Smooth muscle cell (in vitro differentiated cells): ENCODE measurements at regions not wholly inside any gene's neighbourhood (a gene's known extent, or its start where the extent isn't known, plus 50 kb on each side); places are given as distances from the start of the nearest gene placed in this dataset.

ENCODE experiments used
- DNase-seq: peaks from one replicate; lab custom pipeline; 2025; ENCODE audit not compliant: unreplicated experiment; lab: John Stamatoyannopoulos, UW
- H2AFZ ChIP-seq: fragments of 200-600 bp; sonication (generic); 2 replicates; pipeline ENCODE4 v1.6.0; 2016; ENCODE audit warnings: antibody characterized with exemption, low read depth, mild to moderate bottlenecking
- H3F3A ChIP-seq: fragments of 200-600 bp; sonication (generic); 2 replicates; pipeline ENCODE4 v1.6.0; 2017; ENCODE audit warnings: antibody characterized with exemption, low read depth
- H3K27ac ChIP-seq: fragments of 200-600 bp; sonication (generic); 2 replicates; pipeline ENCODE4 v1.5.1; 2016; ENCODE audit warnings: low read depth, mild to moderate bottlenecking
- H3K27me3 ChIP-seq: fragments of 200-600 bp; sonication (generic); 2 replicates; pipeline ENCODE4 v1.6.1; 2016; ENCODE audit warnings: low read depth, mild to moderate bottlenecking
- H3K36me3 ChIP-seq: fragments of 200-600 bp; sonication (generic); 2 replicates; pipeline ENCODE4 v1.5.1; 2016; ENCODE audit warnings: low read depth
- H3K4me1 ChIP-seq: fragments of 200-600 bp; sonication (generic); 2 replicates; pipeline ENCODE4 v1.5.1; 2016; ENCODE audit warnings: low read depth
- H3K4me2 ChIP-seq: fragments of 200-600 bp; sonication (generic); 2 replicates; pipeline ENCODE4 v1.6.0; 2016; ENCODE audit warnings: mild to moderate bottlenecking
- H3K4me3 ChIP-seq: fragments of 200-600 bp; sonication (generic); 2 replicates; pipeline ENCODE4 v1.5.1; 2016; ENCODE audit warnings: mild to moderate bottlenecking
- H3K79me2 ChIP-seq: fragments of 200-600 bp; sonication (generic); 2 replicates; pipeline ENCODE4 v1.6.0; 2016; ENCODE audit warnings: low read depth, mild to moderate bottlenecking
- H3K9ac ChIP-seq: fragments of 200-600 bp; sonication (generic); 2 replicates; pipeline ENCODE4 v1.6.0; 2016; ENCODE audit warnings: low read depth
- H3K9me3 ChIP-seq: fragments of 200-600 bp; sonication (generic); replicated peaks from 2 replicates; pipeline ENCODE4 v1.5.1; 2016; ENCODE audit warnings: low read depth
- H4K20me1 ChIP-seq: fragments of 200-600 bp; sonication (generic); 2 replicates; pipeline ENCODE4 v1.6.0; 2016; ENCODE audit warnings: low read depth
- WGBS: methylation state at CpG from one replicate; pipeline ENCODE4 v1.1.7; 2016; ENCODE audit warnings: low lambda C conversion rate; 5-methylcytosine and 5-hydroxymethylcytosine counted together
- TF ChIP-seq, protein P1 (sequence below): fragments of 200-600 bp; sonication (generic); IDR thresholded peaks from 2 replicates; pipeline ENCODE4 v1.5.1; 2017; ENCODE audit warnings: borderline replicate concordance, mild to moderate bottlenecking, antibody characterized with exemption; ENCODE audit not compliant: insufficient read depth, poor library complexity, severe bottlenecking

DNA sequence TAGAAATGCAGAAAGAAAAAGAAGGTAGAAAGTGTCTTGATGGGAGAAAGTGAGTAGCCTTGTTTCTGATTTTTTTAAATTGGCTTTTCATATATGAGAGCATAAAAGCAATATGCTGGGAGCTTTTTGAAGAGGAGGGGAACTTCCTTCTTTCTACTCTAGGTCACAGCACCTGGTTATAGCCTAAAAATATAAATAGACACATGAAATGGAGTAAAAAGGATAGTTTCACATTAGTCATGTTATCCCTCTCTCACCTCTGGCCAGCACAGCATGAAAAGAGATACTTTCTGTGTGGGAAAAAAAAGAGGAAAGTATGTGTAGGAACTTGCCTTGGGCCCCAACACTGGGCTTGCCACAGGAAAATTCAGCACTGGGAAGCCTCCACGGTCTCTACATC is 292.2 kb upstream of the ZWINT start:
- H3K9me3 ChIP-seq, result no peaks in the 10 kb centered on the region
- H3K27me3 ChIP-seq, result no peaks in the 10 kb centered on the region
- no peak overlapping the region for H3K4me3 ChIP-seq
- TF ChIP-seq, protein P1, sequence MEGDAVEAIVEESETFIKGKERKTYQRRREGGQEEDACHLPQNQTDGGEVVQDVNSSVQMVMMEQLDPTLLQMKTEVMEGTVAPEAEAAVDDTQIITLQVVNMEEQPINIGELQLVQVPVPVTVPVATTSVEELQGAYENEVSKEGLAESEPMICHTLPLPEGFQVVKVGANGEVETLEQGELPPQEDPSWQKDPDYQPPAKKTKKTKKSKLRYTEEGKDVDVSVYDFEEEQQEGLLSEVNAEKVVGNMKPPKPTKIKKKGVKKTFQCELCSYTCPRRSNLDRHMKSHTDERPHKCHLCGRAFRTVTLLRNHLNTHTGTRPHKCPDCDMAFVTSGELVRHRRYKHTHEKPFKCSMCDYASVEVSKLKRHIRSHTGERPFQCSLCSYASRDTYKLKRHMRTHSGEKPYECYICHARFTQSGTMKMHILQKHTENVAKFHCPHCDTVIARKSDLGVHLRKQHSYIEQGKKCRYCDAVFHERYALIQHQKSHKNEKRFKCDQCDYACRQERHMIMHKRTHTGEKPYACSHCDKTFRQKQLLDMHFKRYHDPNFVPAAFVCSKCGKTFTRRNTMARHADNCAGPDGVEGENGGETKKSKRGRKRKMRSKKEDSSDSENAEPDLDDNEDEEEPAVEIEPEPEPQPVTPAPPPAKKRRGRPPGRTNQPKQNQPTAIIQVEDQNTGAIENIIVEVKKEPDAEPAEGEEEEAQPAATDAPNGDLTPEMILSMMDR, result no peak
- DNase-seq, result no peak
- no peaks in the 10 kb centered on the region for H3K4me1 ChIP-seq
- H3K4me2 ChIP-seq, result no peak overlapping the region
- H2AFZ ChIP-seq, result no peak overlapping the region
- H4K20me1 ChIP-seq, result no peaks in the 10 kb centered on the region
- no peak overlapping the region for H3K27ac ChIP-seq
- H3K36me3 ChIP-seq, result peaks cover 4% of the 10 kb centered on the region
- no peaks in the 10 kb centered on the region for H3K79me2 ChIP-seq
- no peak overlapping the region for H3K9ac ChIP-seq
- H3F3A ChIP-seq, result no peaks in the 10 kb centered on the region
- WGBS, result 73% methylated on average over 1 of the region's 1 CpG

DNA sequence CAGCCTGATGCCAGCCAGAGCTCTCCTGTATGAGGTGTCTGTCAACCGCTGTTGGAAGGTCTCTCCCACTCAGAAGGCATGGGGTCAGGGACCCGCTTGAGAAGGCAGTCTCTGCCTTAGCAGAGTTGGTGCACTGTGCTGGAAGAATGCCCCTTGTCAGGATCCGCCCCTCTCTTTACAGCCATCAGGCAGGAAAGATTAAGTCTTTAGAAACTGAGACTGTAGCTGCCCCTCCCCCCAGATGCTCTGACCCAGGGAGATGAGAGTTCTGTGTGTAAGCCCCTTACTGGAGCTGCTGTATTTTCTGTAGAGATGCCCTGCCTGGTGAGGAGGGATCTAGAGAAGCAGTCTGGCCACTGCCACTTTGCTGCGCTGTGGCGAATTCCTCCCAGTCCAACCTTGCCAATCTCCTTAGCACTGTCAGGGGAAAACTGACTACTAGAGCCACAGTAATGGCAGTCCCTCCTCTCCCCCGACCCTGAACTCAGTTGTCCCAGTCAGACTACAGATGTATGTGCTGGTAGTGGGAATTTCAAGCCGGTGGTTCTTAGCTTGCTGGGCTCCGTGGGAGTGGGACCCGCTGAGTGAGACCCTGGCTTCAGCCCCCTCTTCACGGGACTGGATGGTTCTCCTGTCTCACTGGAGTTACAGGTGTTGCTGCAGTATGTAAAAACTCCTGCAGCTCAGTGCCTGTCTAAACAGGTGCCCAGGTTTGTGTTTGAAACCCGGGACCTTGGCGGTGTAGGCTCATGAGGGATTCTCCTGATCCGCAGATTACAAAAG is 285.5 kb upstream of the ZWINT start:
- no peak for DNase-seq
- H3K4me3 ChIP-seq, result no peak overlapping the region
- no peak overlapping the region for H3K27ac ChIP-seq
- no peak overlapping the region for H3K4me2 ChIP-seq
- H4K20me1 ChIP-seq, result no peaks in the 10 kb centered on the region
- no peaks in the 10 kb centered on the region for H3K27me3 ChIP-seq
- no peaks in the 10 kb centered on the region for H3K4me1 ChIP-seq
- TF ChIP-seq, protein P1, result no peak
- WGBS, result 84% methylated on average over 13 of the region's 13 CpGs
- H3F3A ChIP-seq, result no peaks in the 10 kb centered on the region
- no peaks in the 10 kb centered on the region for H3K36me3 ChIP-seq
- H3K79me2 ChIP-seq, result no peaks in the 10 kb centered on the region
- H2AFZ ChIP-seq, result no peak overlapping the region
- H3K9me3 ChIP-seq, result no peaks in the 10 kb centered on the region
- H3K9ac ChIP-seq, result no peak overlapping the region

DNA sequence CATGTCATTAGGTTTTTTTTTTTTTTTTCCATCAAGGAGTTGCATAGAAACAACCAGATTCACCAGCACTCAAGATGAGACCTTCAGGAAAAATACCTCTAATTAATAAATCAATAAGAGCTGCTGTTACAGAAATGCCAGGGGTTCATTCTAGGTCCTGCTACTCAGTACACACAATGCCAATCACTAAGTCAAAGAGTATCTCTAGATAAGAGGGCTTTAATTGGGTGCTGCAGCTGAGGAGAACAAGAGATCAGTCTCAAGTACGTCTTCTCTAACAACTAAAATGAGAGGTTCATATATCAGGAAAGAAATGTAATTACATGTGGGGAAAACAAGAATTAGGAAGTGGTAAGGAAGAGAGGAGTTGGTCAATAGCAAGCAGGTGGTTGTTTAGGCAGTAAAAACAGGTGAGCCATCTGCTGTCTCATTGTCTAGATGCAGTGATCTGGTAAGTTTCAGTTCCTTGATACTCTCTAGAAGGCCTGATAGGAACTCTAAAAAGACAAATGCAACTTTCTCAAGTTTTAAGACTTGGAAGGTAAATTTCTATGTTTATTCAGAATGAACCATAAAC is 272.9 kb upstream of the ZWINT start:
- Histone ChIP-seq H3K9ac (no peak overlapping the region), H3K4me1 (no peaks in the 10 kb centered on the region), H3K4me3 (no peak overlapping the region), H3K27ac (no peak overlapping the region), H3K36me3 (no peaks in the 10 kb centered on the region), H3K9me3 (no peaks in the 10 kb centered on the region), H4K20me1 (no peaks in the 10 kb centered on the region), H3F3A (no peaks in the 10 kb centered on the region), H2AFZ (no peak overlapping the region), H3K27me3 (no peaks in the 10 kb centered on the region), H3K4me2 (no peak overlapping the region), H3K79me2 (no peaks in the 10 kb centered on the region)
- TF ChIP-seq, protein P1, result no peak
- no peak for DNase-seq
- 81% methylated on average over 1 of the region's 1 CpG for WGBS

DNA sequence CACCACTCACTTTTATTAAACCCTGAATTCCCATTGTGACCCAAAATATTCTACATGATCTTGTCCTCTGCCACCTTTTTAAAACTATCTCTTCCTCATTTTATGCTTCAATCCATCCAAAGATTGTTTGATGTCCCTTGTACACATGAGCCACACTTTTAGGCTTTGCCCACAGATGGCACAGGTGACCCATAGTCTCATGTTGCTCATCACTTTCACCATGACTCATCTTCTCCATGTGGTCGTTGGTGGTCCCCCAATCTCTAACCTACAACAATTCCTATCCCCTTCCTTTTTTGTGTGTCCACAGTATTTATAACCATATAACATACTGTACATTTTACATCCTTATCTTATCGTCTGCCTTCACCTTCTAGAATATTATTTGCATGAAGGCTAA is 271.5 kb upstream of the ZWINT start:
- TF ChIP-seq, protein P1, result no peak
- Histone ChIP-seq H3K36me3 (no peaks in the 10 kb centered on the region), H3K4me3 (no peak overlapping the region), H3K9ac (no peak overlapping the region), H3K4me1 (no peaks in the 10 kb centered on the region), H4K20me1 (no peaks in the 10 kb centered on the region), H3K4me2 (no peak overlapping the region), H3K27me3 (no peaks in the 10 kb centered on the region), H3K9me3 (no peaks in the 10 kb centered on the region), H2AFZ (no peak overlapping the region), H3K79me2 (no peaks in the 10 kb centered on the region), H3F3A (no peaks in the 10 kb centered on the region), H3K27ac (no peak overlapping the region)
- 70% methylated on average over 2 of the region's 2 CpGs for WGBS
- DNase-seq, result no peak
